Endodermal cell (in vitro differentiated cells): ENCODE measurements at regions not wholly inside any gene's neighbourhood (a gene's known extent, or its start where the extent isn't known, plus 50 kb on each side); places are given as distances from the start of the nearest gene placed in this dataset.
A peak's percentile ranks its signal among the peaks of the same experiment; 100 is the strongest.

ENCODE experiments used
- DNase-seq: peaks from one replicate; pipeline ENCODE4 v3.0.0-alpha.2; 2017
- H3K27ac ChIP-seq: 2 replicates; pipeline ENCODE4 v1.5.1; 2013; ENCODE audit warnings: mild to moderate bottlenecking, low read depth, low read length, moderate library complexity
- H3K27me3 ChIP-seq: 2 replicates; pipeline ENCODE4 v1.6.1; 2013; ENCODE audit warnings: mild to moderate bottlenecking, low read length, moderate library complexity; ENCODE audit not compliant: insufficient read depth, control insufficient read depth, poor library complexity, severe bottlenecking
- H3K36me3 ChIP-seq: 2 replicates; pipeline ENCODE4 v1.7.0; 2013; ENCODE audit warnings: mild to moderate bottlenecking, low read length, moderate library complexity; ENCODE audit not compliant: control insufficient read depth, insufficient read depth
- H3K4me1 ChIP-seq: one replicate; pipeline ENCODE4 v1.7.0; 2013; ENCODE audit warnings: low read length; ENCODE audit not compliant: control insufficient read depth, insufficient read depth
- H3K4me3 ChIP-seq: 2 replicates; pipeline ENCODE4 v1.5.1; 2013; ENCODE audit warnings: mild to moderate bottlenecking, low read length, moderate library complexity
- H3K9ac ChIP-seq: 2 replicates; pipeline ENCODE4 v1.6.1; 2013; ENCODE audit warnings: mild to moderate bottlenecking, low read length, moderate library complexity; ENCODE audit not compliant: poor library complexity, severe bottlenecking; ENCODE audit errors: extremely low read depth
- H3K9me3 ChIP-seq: 2 replicates; pipeline ENCODE4 v1.6.1; 2013; ENCODE audit warnings: mild to moderate bottlenecking, low read length, moderate library complexity; ENCODE audit not compliant: control insufficient read depth
- H3K27ac Mint-ChIP-seq: 2 replicates; pipeline ENCODE4 v1.8.0; 2020; ENCODE audit warnings: mixed read lengths
- H3K27me3 Mint-ChIP-seq: 2 replicates; pipeline ENCODE4 v1.8.0; 2021; ENCODE audit warnings: mild to moderate bottlenecking, mixed read lengths; ENCODE audit not compliant: insufficient read depth
- H3K36me3 Mint-ChIP-seq: 2 replicates; pipeline ENCODE4 v1.8.0; 2020; ENCODE audit warnings: low read depth, mixed read lengths
- H3K4me1 Mint-ChIP-seq: 2 replicates; pipeline ENCODE4 v1.8.0; 2020; ENCODE audit warnings: mixed read lengths
- H3K4me3 Mint-ChIP-seq: 2 replicates; pipeline ENCODE4 v1.8.0; 2020; ENCODE audit warnings: mild to moderate bottlenecking, moderate library complexity, mixed read lengths
- H3K9me3 Mint-ChIP-seq: 2 replicates; pipeline ENCODE4 v1.8.0; 2020; ENCODE audit warnings: mild to moderate bottlenecking, mixed read lengths
- CTCF ChIP-seq: fragments of 200-600 bp; sonication (generic); conservative IDR thresholded peaks from 2 replicates; pipeline ENCODE4 v1.5.0; 2021; ENCODE audit warnings: antibody characterized with exemption, mild to moderate bottlenecking
- WGBS, 2 experiments: methylation state at CpG; one replicate each; pipeline versions ENCODE4 v1.1.5 to v1.1.7; 2013; ENCODE audit warnings: missing lambda C conversion rate in 2 of 2, mixed read lengths in 1 of 2; ENCODE audit not compliant: insufficient coverage in 1 of 2, insufficient read length in 1 of 2; 5-methylcytosine and 5-hydroxymethylcytosine counted together

- no peak for TF ChIP-seq CTCF
- no peaks in the 10 kb centered on the region for H3K36me3 Mint-ChIP-seq
- H3K27me3 Mint-ChIP-seq: peaks cover 4% of the 10 kb centered on the region
- Histone ChIP-seq H3K9ac (no peak overlapping the region), H3K4me3 (no peak overlapping the region), H3K36me3 (no peaks in the 10 kb centered on the region), H3K9me3 (no peaks in the 10 kb centered on the region), H3K27me3 (no peaks in the 10 kb centered on the region), H3K4me1 (peaks cover 8% of the 10 kb centered on the region), H3K27ac (peak overlapping the region; percentile 98)
- H3K9me3 Mint-ChIP-seq: no peaks in the 10 kb centered on the region
- H3K27ac Mint-ChIP-seq: no peak overlapping the region
- H3K4me1 Mint-ChIP-seq: peaks cover 20% of the 10 kb centered on the region
- DNase-seq: peak; percentile 55
- no peak overlapping the region for H3K4me3 Mint-ChIP-seq
- WGBS, 2 experiments: 93 to 94% methylated on average over 13 to 17 of the region's 17 CpGs
Observed at GRCh38 chr2:64311191-64311910, 142.6 kb upstream of the LGALSL start.

GRCh38 chr2:64311948-64312621, 141.9 kb upstream of the LGALSL start:
- WGBS, 2 experiments: 54 to 61% methylated on average over 12 to 13 of the region's 13 CpGs
- Mint-ChIP-seq H3K27me3 (peaks cover 4% of the 10 kb centered on the region), H3K4me3 (no peak overlapping the region), H3K36me3 (no peaks in the 10 kb centered on the region), H3K27ac (peak overlapping the region; percentile 72), H3K9me3 (no peaks in the 10 kb centered on the region), H3K4me1 (peaks cover 20% of the 10 kb centered on the region)
- Histone ChIP-seq H3K4me3 (no peak overlapping the region), H3K27me3 (no peaks in the 10 kb centered on the region), H3K36me3 (no peaks in the 10 kb centered on the region), H3K4me1 (peaks cover 8% of the 10 kb centered on the region), H3K9ac (no peak overlapping the region), H3K9me3 (no peaks in the 10 kb centered on the region), H3K27ac (peak overlapping the region; percentile 98)
- TF ChIP-seq CTCF: peak; percentile 36
- DNase-seq: peak; percentile 71

- Histone ChIP-seq H3K9ac (no peak overlapping the region), H3K9me3 (no peaks in the 10 kb centered on the region), H3K36me3 (no peaks in the 10 kb centered on the region), H3K27me3 (no peaks in the 10 kb centered on the region), H3K4me1 (peaks cover 8% of the 10 kb centered on the region), H3K27ac (peak overlapping the region; percentile 98), H3K4me3 (no peak overlapping the region)
- 83 to 91% methylated on average over 7 to 12 of the region's 13 CpGs for WGBS, 2 experiments
- Mint-ChIP-seq H3K36me3 (no peaks in the 10 kb centered on the region), H3K4me3 (no peak overlapping the region), H3K4me1 (peaks cover 20% of the 10 kb centered on the region), H3K9me3 (no peaks in the 10 kb centered on the region), H3K27ac (no peak overlapping the region), H3K27me3 (peaks cover 4% of the 10 kb centered on the region)
- no peak for DNase-seq
- TF ChIP-seq CTCF: no peak
Observed at GRCh38 chr2:64312622-64313397, 141.2 kb upstream of the LGALSL start.
